ENCODE measurements at regions not wholly inside any gene's neighbourhood (a gene's known extent, or its start where the extent isn't known, plus 50 kb on each side); places are given as distances from the start of the nearest gene placed in this dataset.

DNA sequence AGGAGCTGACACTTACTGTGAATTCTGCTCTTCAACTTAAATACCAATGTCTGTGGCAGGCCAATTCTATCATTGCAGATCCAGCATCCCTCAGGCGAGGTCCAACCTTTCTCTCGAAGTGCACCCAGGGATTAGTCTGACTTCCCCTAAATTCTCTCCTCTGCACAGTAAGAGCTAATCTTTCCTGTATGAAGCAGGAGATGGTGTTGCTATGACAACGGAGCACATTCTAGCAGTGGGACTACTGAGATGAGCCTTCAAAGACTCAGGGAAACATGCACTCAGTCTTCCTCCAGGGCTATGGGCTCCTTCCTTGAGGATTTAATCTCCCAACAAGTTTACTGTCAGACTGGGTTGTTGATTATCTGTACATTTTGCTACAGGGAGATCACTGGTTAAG, 176.3 kb downstream of the NOL4 start:
- DNase-seq = no peak

DNA sequence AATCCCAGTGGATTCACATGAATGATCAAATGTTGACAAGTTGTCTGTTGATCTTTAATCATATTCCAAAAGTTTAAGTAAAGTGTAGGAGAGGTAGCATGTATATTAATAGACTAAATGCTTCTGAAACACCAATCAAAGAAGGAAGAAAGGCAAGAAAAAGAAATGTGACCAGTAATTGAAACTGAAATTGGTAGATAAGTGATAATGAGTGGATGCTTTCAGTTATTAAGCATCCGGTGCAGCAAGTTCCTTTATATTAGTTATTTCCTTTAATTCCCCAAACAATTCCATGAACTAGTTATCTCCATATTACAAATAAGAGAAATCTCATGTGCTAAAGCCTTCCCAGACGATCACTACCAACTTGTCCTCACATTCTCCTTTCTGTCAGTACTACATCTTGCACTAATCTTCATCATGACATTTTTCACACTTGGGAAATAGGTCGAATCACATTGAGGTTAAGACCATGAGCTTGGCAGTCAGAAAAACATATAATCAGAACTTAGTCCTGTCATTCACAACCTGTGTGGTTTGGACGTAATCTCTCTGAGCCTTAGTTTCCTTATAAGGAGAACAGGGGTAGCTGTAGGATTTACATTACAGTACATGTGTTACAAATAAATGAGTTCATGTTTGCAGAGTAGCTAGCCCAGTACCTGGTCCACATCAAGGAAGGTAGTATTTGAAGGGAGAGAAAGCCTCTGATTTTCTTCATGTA, 182.1 kb downstream of the NOL4 start:
- H3K4me2 ChIP-seq (ENCODE audit: low read length) = no peak overlapping the region
- H3F3A ChIP-seq (ENCODE audit: low read length, unreplicated experiment) = no peaks in the 10 kb centered on the region
- TF ChIP-seq, protein P1, sequence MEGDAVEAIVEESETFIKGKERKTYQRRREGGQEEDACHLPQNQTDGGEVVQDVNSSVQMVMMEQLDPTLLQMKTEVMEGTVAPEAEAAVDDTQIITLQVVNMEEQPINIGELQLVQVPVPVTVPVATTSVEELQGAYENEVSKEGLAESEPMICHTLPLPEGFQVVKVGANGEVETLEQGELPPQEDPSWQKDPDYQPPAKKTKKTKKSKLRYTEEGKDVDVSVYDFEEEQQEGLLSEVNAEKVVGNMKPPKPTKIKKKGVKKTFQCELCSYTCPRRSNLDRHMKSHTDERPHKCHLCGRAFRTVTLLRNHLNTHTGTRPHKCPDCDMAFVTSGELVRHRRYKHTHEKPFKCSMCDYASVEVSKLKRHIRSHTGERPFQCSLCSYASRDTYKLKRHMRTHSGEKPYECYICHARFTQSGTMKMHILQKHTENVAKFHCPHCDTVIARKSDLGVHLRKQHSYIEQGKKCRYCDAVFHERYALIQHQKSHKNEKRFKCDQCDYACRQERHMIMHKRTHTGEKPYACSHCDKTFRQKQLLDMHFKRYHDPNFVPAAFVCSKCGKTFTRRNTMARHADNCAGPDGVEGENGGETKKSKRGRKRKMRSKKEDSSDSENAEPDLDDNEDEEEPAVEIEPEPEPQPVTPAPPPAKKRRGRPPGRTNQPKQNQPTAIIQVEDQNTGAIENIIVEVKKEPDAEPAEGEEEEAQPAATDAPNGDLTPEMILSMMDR (conservative IDR thresholded peaks at IDR 0.05; ENCODE audit: low read depth, low read length) = no peak
- TF ChIP-seq EZH2phosphoT487 (IDR thresholded peaks at IDR 0.05; ENCODE audit: borderline replicate concordance, low read length) (no peak), EZH2 (IDR thresholded peaks at IDR 0.05; ENCODE audit: low read length, unreplicated experiment) (no peak)
- no peaks in the 10 kb centered on the region for H3K36me3 ChIP-seq (ENCODE audit: low read depth, low read length)
- H3K27ac ChIP-seq (ENCODE audit: low read length) = no peak overlapping the region
- DNase-seq (no peak), ATAC-seq (no peak)
- no peak overlapping the region for H3K9ac ChIP-seq (ENCODE audit: low read length)
- H3K9me2 ChIP-seq (replicated peaks; ENCODE audit: low read length) = no peaks in the 10 kb centered on the region
- no peaks in the 10 kb centered on the region for H3K9me3 ChIP-seq (ENCODE audit: low read length)
- ChIA-PET POLR2A (ENCODE audit: unreplicated experiment) (no interaction called here), CTCF (no interaction called here)
- H3K79me2 ChIP-seq (ENCODE audit: low read length) = no peaks in the 10 kb centered on the region
- no peak overlapping the region for H3K4me3 ChIP-seq (ENCODE audit: low read length)
- intact Hi-C loops (cut with micrococcal nuclease) = no loop called here
- no peak overlapping the region for H2AFZ ChIP-seq (ENCODE audit: low read length)
- no peaks in the 10 kb centered on the region for H4K20me1 ChIP-seq (ENCODE audit: low read length)
- H3K4me1 ChIP-seq (ENCODE audit: insufficient read depth, low read length) = no peaks in the 10 kb centered on the region
- no peaks in the 10 kb centered on the region for H3K27me3 ChIP-seq (ENCODE audit: low read length)
- no TSS peak for BruUV-seq (replicated peaks)

More for the DNA sequence above, 176.3 kb downstream of the NOL4 start:
- no peak for ATAC-seq
- H3K36me3 ChIP-seq (ENCODE audit: low read depth, low read length) = no peaks in the 10 kb centered on the region
- H3K4me2 ChIP-seq (ENCODE audit: low read length) = no peak overlapping the region
- intact Hi-C loops (cut with micrococcal nuclease) = no loop called here
- TF ChIP-seq EZH2phosphoT487 (IDR thresholded peaks at IDR 0.05; ENCODE audit: borderline replicate concordance, low read length) (no peak), EZH2 (IDR thresholded peaks at IDR 0.05; ENCODE audit: low read length, unreplicated experiment) (no peak)
- TF ChIP-seq, protein P1 (conservative IDR thresholded peaks at IDR 0.05; ENCODE audit: low read depth, low read length) = no peak
- H2AFZ ChIP-seq (ENCODE audit: low read length) = no peak overlapping the region
- no peak overlapping the region for H3K27ac ChIP-seq (ENCODE audit: low read length)
- BruUV-seq (replicated peaks) = no TSS peak
- H3K4me1 ChIP-seq (ENCODE audit: insufficient read depth, low read length) = no peaks in the 10 kb centered on the region
- H3K9me3 ChIP-seq (ENCODE audit: low read length) = no peaks in the 10 kb centered on the region
- H4K20me1 ChIP-seq (ENCODE audit: low read length) = no peaks in the 10 kb centered on the region
- no peaks in the 10 kb centered on the region for H3F3A ChIP-seq (ENCODE audit: low read length, unreplicated experiment)
- ChIA-PET POLR2A (ENCODE audit: unreplicated experiment) (no interaction called here), CTCF (no interaction called here)
- no peak overlapping the region for H3K4me3 ChIP-seq (ENCODE audit: low read length)
- no peaks in the 10 kb centered on the region for H3K79me2 ChIP-seq (ENCODE audit: low read length)
- H3K9ac ChIP-seq (ENCODE audit: low read length) = no peak overlapping the region
- H3K27me3 ChIP-seq (ENCODE audit: low read length) = no peaks in the 10 kb centered on the region
- H3K9me2 ChIP-seq (replicated peaks; ENCODE audit: low read length) = no peaks in the 10 kb centered on the region

DNA sequence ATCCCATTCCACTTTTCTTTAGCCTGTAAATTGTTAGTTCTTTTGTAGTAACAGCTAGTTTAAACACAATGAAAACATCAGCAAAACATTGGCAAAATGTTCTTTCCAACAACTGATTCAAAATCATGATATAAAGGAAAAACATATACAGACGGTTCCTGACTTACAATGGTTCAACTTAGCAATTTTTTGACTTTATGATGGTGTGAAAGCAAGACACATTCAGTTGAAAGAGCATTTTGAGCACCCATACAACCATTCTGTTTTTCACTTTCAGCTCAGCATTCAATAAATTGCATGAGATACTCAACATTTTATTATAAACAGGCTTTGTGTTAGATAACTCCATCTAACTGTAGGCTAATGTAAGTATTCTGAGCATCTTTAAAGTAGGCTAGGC, 185.1 kb downstream of the NOL4 start:
- Histone ChIP-seq H4K20me1 (ENCODE audit: low read length) (no peaks in the 10 kb centered on the region), H3K27me3 (ENCODE audit: low read length) (no peaks in the 10 kb centered on the region), H3K4me2 (ENCODE audit: low read length) (no peak overlapping the region), H3K9ac (ENCODE audit: low read length) (no peak overlapping the region), H2AFZ (ENCODE audit: low read length) (no peak overlapping the region), H3K9me3 (ENCODE audit: low read length) (no peaks in the 10 kb centered on the region), H3K9me2 (replicated peaks; ENCODE audit: low read length) (no peaks in the 10 kb centered on the region), H3K79me2 (ENCODE audit: low read length) (no peaks in the 10 kb centered on the region), H3K27ac (ENCODE audit: low read length) (no peak overlapping the region), H3K36me3 (ENCODE audit: low read depth, low read length) (no peaks in the 10 kb centered on the region), H3K4me1 (ENCODE audit: insufficient read depth, low read length) (no peaks in the 10 kb centered on the region), H3F3A (ENCODE audit: low read length, unreplicated experiment) (no peaks in the 10 kb centered on the region), H3K4me3 (ENCODE audit: low read length) (no peak overlapping the region)
- POLR2A ChIA-PET (ENCODE audit: unreplicated experiment) = no interaction called here
- ATAC-seq (no peak), DNase-seq (no peak)
- intact Hi-C loops (cut with micrococcal nuclease) = no loop called here
- CTCF ChIA-PET = no interaction called here
- TF ChIP-seq EZH2phosphoT487 (IDR thresholded peaks at IDR 0.05; ENCODE audit: borderline replicate concordance, low read length) (no peak), EZH2 (IDR thresholded peaks at IDR 0.05; ENCODE audit: low read length, unreplicated experiment) (no peak)
- TF ChIP-seq, protein P1 (conservative IDR thresholded peaks at IDR 0.05; ENCODE audit: low read depth, low read length) = no peak
- BruUV-seq (replicated peaks) = no TSS peak
